ENCODE measurements at regions not wholly inside any gene's neighbourhood (a gene's known extent, or its start where the extent isn't known, plus 50 kb on each side); places are given as distances from the start of the nearest gene placed in this dataset.

- no peak for TF ChIP-seq ATF6 (CRISPR knock-in tag; IDR thresholded peaks at IDR 0.05)
These were observed 303.4 kb upstream of the MME start (continued) for GRCh38 chr3:154776549-154777225.

GRCh38 chr3:154775821-154776548 lies 304.1 kb upstream of the MME start:
- ATAC-seq (peak; percentile 91), DNase-seq (ENCODE audit: low spot score) (no peak)
- Mint-ChIP-seq H3K4me3 (peak overlapping the region; percentile 31), H3K27ac (peak overlapping the region; percentile 5; the same call in 1 of the 2 replicates), H3K27me3 (ENCODE audit: low read depth) (no peaks in the 10 kb centered on the region), H3K4me1 (peaks cover 18% of the 10 kb centered on the region), H3K36me3 (no peaks in the 10 kb centered on the region), H3K9me3 (no peaks in the 10 kb centered on the region)
- POLR2A ChIA-PET: no interaction called here
- TF ChIP-seq ZMAT4 (CRISPR knock-in tag; IDR thresholded peaks at IDR 0.05) (no peak), SMAD4 (CRISPR knock-in tag; IDR thresholded peaks at IDR 0.05) (no peak), USF1 (CRISPR knock-in tag; IDR thresholded peaks at IDR 0.05) (no peak), GRHL2 (CRISPR knock-in tag; IDR thresholded peaks at IDR 0.05; ENCODE audit: insufficient replicate concordance, severe bottlenecking) (no peak), NFYB (CRISPR knock-in tag; conservative IDR thresholded peaks at IDR 0.05; ENCODE audit: low read depth) (no peak), HMGXB4 (CRISPR knock-in tag; IDR thresholded peaks at IDR 0.05) (no peak), E2F5 (CRISPR knock-in tag; IDR thresholded peaks at IDR 0.05) (no peak), OVOL2 (CRISPR knock-in tag; IDR thresholded peaks at IDR 0.05; ENCODE audit: borderline replicate concordance) (no peak), TEAD4 (CRISPR knock-in tag; IDR thresholded peaks at IDR 0.05) (no peak), SMAD3 (CRISPR knock-in tag; IDR thresholded peaks at IDR 0.05; ENCODE audit: borderline replicate concordance) (no peak), RELA (CRISPR knock-in tag; IDR thresholded peaks at IDR 0.05; ENCODE audit: borderline replicate concordance) (no peak), ZBTB21 (CRISPR knock-in tag; IDR thresholded peaks at IDR 0.05; ENCODE audit: borderline replicate concordance) (no peak), FOXJ3 (CRISPR knock-in tag; IDR thresholded peaks at IDR 0.05; ENCODE audit: borderline replicate concordance) (no peak)
- CTCF ChIA-PET: no interaction called here

GRCh38 chr3:154766765-154767503 lies 313.2 kb upstream of the MME start:
- Mint-ChIP-seq H3K4me1 (peaks cover 5% of the 10 kb centered on the region; the same call in 1 of the 2 replicates), H3K4me3 (no peak overlapping the region), H3K36me3 (no peaks in the 10 kb centered on the region; the same call in 1 of the 2 replicates), H3K27me3 (ENCODE audit: low read depth) (no peaks in the 10 kb centered on the region; the same call in 1 of the 2 replicates), H3K27ac (no peak overlapping the region), H3K9me3 (peaks cover 11% of the 10 kb centered on the region)
- DNase-seq (ENCODE audit: low spot score) (no peak), ATAC-seq (peak; percentile 90)
- CTCF ChIA-PET: no interaction called here
- POLR2A ChIA-PET: no interaction called here
- TF ChIP-seq FOXP4 (CRISPR knock-in tag; IDR thresholded peaks at IDR 0.05) (no peak), NR3C1 (CRISPR knock-in tag; conservative IDR thresholded peaks at IDR 0.05; ENCODE audit: low read depth) (no peak), ATF1 (CRISPR knock-in tag; IDR thresholded peaks at IDR 0.05) (no peak), IRF1 (CRISPR knock-in tag; IDR thresholded peaks at IDR 0.05) (no peak), SP1 (CRISPR knock-in tag; conservative IDR thresholded peaks at IDR 0.05) (no peak), JUN (CRISPR knock-in tag; IDR thresholded peaks at IDR 0.05) (no peak), USF2 (CRISPR knock-in tag; IDR thresholded peaks at IDR 0.05) (no peak)

Measured in WTC11 (cell line).